GM12878 (cell line): ENCODE measurements at regions not wholly inside any gene's neighbourhood (a gene's known extent, or its start where the extent isn't known, plus 50 kb on each side); places are given as distances from the start of the nearest gene placed in this dataset.

Source experiments
- ATAC-seq: fragments of 200-7000 bp; cut with Tn5 transposase; 3 replicates; pipeline ENCODE4 v1.9.1; 2020; ENCODE audit warnings: mild to moderate bottlenecking, moderate library complexity
- BruUV-seq: library from RNA; stranded (reverse); fragments of 400-500 nt; replicated peaks from 2 replicates; lab custom pipeline; 2021; lab: Mats Ljungman, UMichigan
- CTCF ChIA-PET: fragments of 300-600 bp; sonication (Branson Sonifier 250); formaldehyde crosslinking; extraction: SDS; loops from one replicate; lab custom pipeline; 2021; ENCODE audit warnings: inconsistent platforms; lab: Yijun Ruan, JAX
- POLR2A ChIA-PET: fragments of 350-600 bp; formaldehyde crosslinking; extraction: SDS; loops from one replicate; lab custom pipeline; 2021; ENCODE audit warnings: inconsistent platforms; lab: Charles Lee
- RAD21 ChIA-PET: fragments of 300-600 bp; sonication (Branson Sonifier 250); formaldehyde crosslinking; loops from one replicate; lab custom pipeline; 2023; ENCODE audit warnings: antibody characterized with exemption; ENCODE audit not compliant: unreplicated experiment; lab: Charles Lee
- SMC1A ChIA-PET: fragments of 300-600 bp; sonication (Branson Sonifier 250); formaldehyde crosslinking; loops from one replicate; lab custom pipeline; 2023; ENCODE audit not compliant: unreplicated experiment, uncharacterized antibody; lab: Charles Lee
- DNase-seq: peaks from one replicate; pipeline ENCODE4 v3.0.0-alpha.2; 2011; ENCODE audit warnings: low read depth, low spot score
- FAIRE-seq: peaks from 3 replicates; lab custom pipeline; 2011; peaks lifted over from hg19 to GRCh38; lab: Jason Lieb, UNC
- H2AFZ ChIP-seq: 2 replicates; pipeline ENCODE4 v1.6.0; 2011; ENCODE audit warnings: low read depth, low read length, control low read depth; ENCODE audit not compliant: control insufficient read depth
- H3K27ac ChIP-seq: 2 replicates; pipeline ENCODE4 v1.5.1; 2011; ENCODE audit warnings: control low read depth; ENCODE audit not compliant: control insufficient read depth, insufficient read depth
- H3K27me3 ChIP-seq, 2 experiments: replicated peaks in 1 of 2; 2 replicates each; pipeline versions ENCODE4 v1.6.0 to v1.6.1; 2011; ENCODE audit warnings: low read length in 1 of 2; ENCODE audit not compliant: control insufficient read depth in 2 of 2, insufficient read depth in 2 of 2
- H3K36me3 ChIP-seq, 2 experiments: 2 replicates each; pipeline ENCODE4 v1.5.1; 2011; ENCODE audit warnings: low read length in 1 of 2; ENCODE audit not compliant: control insufficient read depth in 2 of 2, insufficient read depth in 2 of 2
- H3K4me1 ChIP-seq: 2 replicates; pipeline ENCODE4 v1.6.1; 2011; ENCODE audit warnings: mild to moderate bottlenecking, low read length, moderate library complexity, mixed read lengths; ENCODE audit not compliant: control insufficient read depth, insufficient read depth
- H3K4me2 ChIP-seq: 2 replicates; pipeline ENCODE4 v1.6.0; 2011; ENCODE audit warnings: control low read depth; ENCODE audit not compliant: control insufficient read depth, insufficient read depth
- H3K4me3 ChIP-seq: fragments of 200-600 bp; sonication (generic); 2 replicates; pipeline ENCODE4 v1.5.1; 2016
- H3K79me2 ChIP-seq: 2 replicates; pipeline ENCODE4 v1.6.0; 2011; ENCODE audit warnings: low read length; ENCODE audit not compliant: control insufficient read depth, insufficient read depth
- H3K9ac ChIP-seq: 2 replicates; pipeline ENCODE4 v1.8.0; 2011; ENCODE audit warnings: low read length, control low read depth, mixed read lengths; ENCODE audit not compliant: control insufficient read depth, insufficient read depth
- H3K9me3 ChIP-seq: replicated peaks from 3 replicates; pipeline ENCODE4 v1.5.1; 2011; ENCODE audit warnings: mild to moderate bottlenecking, low read length; ENCODE audit not compliant: control insufficient read depth, insufficient read depth
- H4K20me1 ChIP-seq: 2 replicates; pipeline ENCODE4 v1.6.0; 2011; ENCODE audit not compliant: control insufficient read depth, insufficient read depth
- CEBPB ChIP-seq, 2 experiments: fragments of 150-350 bp in 1 of 2; IDR thresholded peaks; 2 replicates each; pipeline ENCODE4 v1.6.1; 2012 to 2014; ENCODE audit warnings: low read depth in 2 of 2, low read length in 2 of 2, borderline replicate concordance in 1 of 2, inconsistent platforms in 1 of 2
- CEBPZ ChIP-seq: fragments of 150-350 bp; IDR thresholded peaks from 2 replicates; pipeline ENCODE4 v1.6.1; 2016; ENCODE audit warnings: low read depth, low read length
- ESRRA ChIP-seq: IDR thresholded peaks from 2 replicates; pipeline ENCODE4 v1.6.1; 2012; ENCODE audit warnings: mild to moderate bottlenecking, low read length, improper control_type of control experiment
- HDAC2 ChIP-seq: fragments of 200-600 bp; sonication (generic); IDR thresholded peaks from 2 replicates; pipeline ENCODE4 v1.6.1; 2017
- IRF4 ChIP-seq: IDR thresholded peaks from 2 replicates; pipeline ENCODE4 v1.6.1; 2011; ENCODE audit warnings: low read depth, low read length
- PAX8 ChIP-seq: fragments of 450-650 bp; IDR thresholded peaks from 2 replicates; pipeline ENCODE4 v1.6.1; 2017; ENCODE audit warnings: mild to moderate bottlenecking, moderate library complexity
- POU2F2 ChIP-seq: IDR thresholded peaks from 3 replicates; pipeline ENCODE4 v1.6.1; 2011; ENCODE audit warnings: low read depth, mild to moderate bottlenecking, low read length, borderline replicate concordance
- RFX5 ChIP-seq: IDR thresholded peaks from 2 replicates; pipeline ENCODE4 v1.6.1; 2011; ENCODE audit warnings: low read depth, low read length, improper control_type of control experiment
- SMAD1 ChIP-seq: fragments of 450-650 bp; IDR thresholded peaks from 2 replicates; pipeline ENCODE4 v1.6.1; 2018; ENCODE audit warnings: mild to moderate bottlenecking, low read depth; ENCODE audit not compliant: partially characterized antibody
- SMC3 ChIP-seq: IDR thresholded peaks from 2 replicates; pipeline ENCODE4 v1.6.1; 2011; ENCODE audit warnings: low read length, improper control_type of control experiment, borderline replicate concordance
- SP1 ChIP-seq: IDR thresholded peaks from one replicate; pipeline ENCODE4 v1.6.1; 2011; ENCODE audit warnings: low read depth, low read length
- TBL1XR1 ChIP-seq: IDR thresholded peaks from 2 replicates; pipeline ENCODE4 v1.6.1; 2012; ENCODE audit warnings: low read depth, low read length, improper control_type of control experiment
- ZNF217 ChIP-seq: fragments of 450-650 bp; IDR thresholded peaks from 2 replicates; pipeline ENCODE4 v1.6.1; 2017; ENCODE audit warnings: antibody characterized with exemption, mild to moderate bottlenecking
- ZNF384 ChIP-seq: IDR thresholded peaks from 2 replicates; pipeline ENCODE4 v1.6.1; 2012; ENCODE audit warnings: low read depth, mild to moderate bottlenecking, low read length, improper control_type of control experiment, borderline replicate concordance
- ZNF622 ChIP-seq: fragments of 450-650 bp; IDR thresholded peaks from 2 replicates; pipeline ENCODE4 v1.6.1; 2017; ENCODE audit warnings: mild to moderate bottlenecking, inconsistent platforms
- WGBS: methylation state at CpG from one replicate; pipeline ENCODE4 v1.1.6; 2016; ENCODE audit warnings: low lambda C conversion rate; ENCODE audit not compliant: insufficient replicate concordance, insufficient coverage; ENCODE audit errors: missing lambda C conversion rate; 5-methylcytosine and 5-hydroxymethylcytosine counted together
- in situ Hi-C: fragments of 300-500 bp; cut with MboI; formaldehyde crosslinking; loops from 9 replicates; pipeline ENCODE4 v1.14.3; 2018; ENCODE audit warnings: mixed read lengths
- intact Hi-C: fragments of 100-400 bp; cut with micrococcal nuclease; formaldehyde crosslinking; loops from one replicate; pipeline ENCODE4 v1.14.2; 2022; ENCODE audit not compliant: unreplicated experiment
- TF ChIP-seq, protein P1 (sequence below): fragments of 450-650 bp; IDR thresholded peaks from 2 replicates; pipeline ENCODE4 v1.6.1; 2017; ENCODE audit warnings: antibody characterized with exemption, mild to moderate bottlenecking, moderate library complexity
- TF ChIP-seq, protein P2 (sequence below): fragments of 450-650 bp; IDR thresholded peaks from 2 replicates; pipeline ENCODE4 v1.6.1; 2017; ENCODE audit warnings: mild to moderate bottlenecking

DNA sequence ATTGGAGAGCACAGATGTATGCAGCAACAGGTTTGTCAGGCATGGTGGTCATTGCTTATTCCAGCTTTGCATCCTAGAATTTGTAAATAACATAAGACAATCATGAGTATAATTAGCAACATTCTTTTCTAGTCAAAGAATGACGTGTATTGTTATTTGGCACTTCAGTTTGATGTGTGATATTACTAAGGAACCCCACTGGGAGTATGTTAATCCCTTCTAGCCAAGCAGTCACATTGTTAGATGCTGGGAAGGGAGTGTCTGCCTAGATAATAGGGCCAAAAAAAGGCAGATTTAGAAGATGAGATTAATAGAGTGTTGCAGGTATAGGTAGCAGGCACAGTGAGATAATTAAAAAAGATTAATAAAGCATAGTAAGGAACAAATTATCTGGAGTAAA lies 159.2 kb upstream of the WDFY3 start:
- no peak overlapping the region for H2AFZ ChIP-seq
- in situ Hi-C loops: no loop called here
- no peak overlapping the region for H3K4me3 ChIP-seq
- no TSS peak for BruUV-seq
- ATAC-seq (no peak), DNase-seq (no peak), FAIRE-seq (no peak)
- POLR2A ChIA-PET: no interaction called here
- no peaks in the 10 kb centered on the region for H3K9me3 ChIP-seq
- WGBS: 0% methylated on average over 1 of the region's 1 CpG
- H3K4me1 ChIP-seq: no peaks in the 10 kb centered on the region
- CTCF ChIA-PET: no interaction called here
- RAD21 ChIA-PET: no interaction called here
- H3K79me2 ChIP-seq: no peaks in the 10 kb centered on the region
- TF ChIP-seq, protein P1, sequence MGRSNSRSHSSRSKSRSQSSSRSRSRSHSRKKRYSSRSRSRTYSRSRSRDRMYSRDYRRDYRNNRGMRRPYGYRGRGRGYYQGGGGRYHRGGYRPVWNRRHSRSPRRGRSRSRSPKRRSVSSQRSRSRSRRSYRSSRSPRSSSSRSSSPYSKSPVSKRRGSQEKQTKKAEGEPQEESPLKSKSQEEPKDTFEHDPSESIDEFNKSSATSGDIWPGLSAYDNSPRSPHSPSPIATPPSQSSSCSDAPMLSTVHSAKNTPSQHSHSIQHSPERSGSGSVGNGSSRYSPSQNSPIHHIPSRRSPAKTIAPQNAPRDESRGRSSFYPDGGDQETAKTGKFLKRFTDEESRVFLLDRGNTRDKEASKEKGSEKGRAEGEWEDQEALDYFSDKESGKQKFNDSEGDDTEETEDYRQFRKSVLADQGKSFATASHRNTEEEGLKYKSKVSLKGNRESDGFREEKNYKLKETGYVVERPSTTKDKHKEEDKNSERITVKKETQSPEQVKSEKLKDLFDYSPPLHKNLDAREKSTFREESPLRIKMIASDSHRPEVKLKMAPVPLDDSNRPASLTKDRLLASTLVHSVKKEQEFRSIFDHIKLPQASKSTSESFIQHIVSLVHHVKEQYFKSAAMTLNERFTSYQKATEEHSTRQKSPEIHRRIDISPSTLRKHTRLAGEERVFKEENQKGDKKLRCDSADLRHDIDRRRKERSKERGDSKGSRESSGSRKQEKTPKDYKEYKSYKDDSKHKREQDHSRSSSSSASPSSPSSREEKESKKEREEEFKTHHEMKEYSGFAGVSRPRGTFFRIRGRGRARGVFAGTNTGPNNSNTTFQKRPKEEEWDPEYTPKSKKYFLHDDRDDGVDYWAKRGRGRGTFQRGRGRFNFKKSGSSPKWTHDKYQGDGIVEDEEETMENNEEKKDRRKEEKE: no peak
- TF ChIP-seq RFX5 (no peak), IRF4 (no peak), TBL1XR1 (no peak), CEBPB (IDR thresholded peaks at IDR 0.05; ENCODE audit: borderline replicate concordance in 1 of 2, low read depth in 2 of 2, low read length in 2 of 2) (no peak), HDAC2 (no peak), PAX8 (no peak), ZNF622 (no peak), CEBPZ (no peak), ESRRA (no peak), SMC3 (no peak), ZNF384 (no peak), SP1 (no peak), POU2F2 (no peak), SMAD1 (no peak), ZNF217 (no peak)
- TF ChIP-seq, protein P2, sequence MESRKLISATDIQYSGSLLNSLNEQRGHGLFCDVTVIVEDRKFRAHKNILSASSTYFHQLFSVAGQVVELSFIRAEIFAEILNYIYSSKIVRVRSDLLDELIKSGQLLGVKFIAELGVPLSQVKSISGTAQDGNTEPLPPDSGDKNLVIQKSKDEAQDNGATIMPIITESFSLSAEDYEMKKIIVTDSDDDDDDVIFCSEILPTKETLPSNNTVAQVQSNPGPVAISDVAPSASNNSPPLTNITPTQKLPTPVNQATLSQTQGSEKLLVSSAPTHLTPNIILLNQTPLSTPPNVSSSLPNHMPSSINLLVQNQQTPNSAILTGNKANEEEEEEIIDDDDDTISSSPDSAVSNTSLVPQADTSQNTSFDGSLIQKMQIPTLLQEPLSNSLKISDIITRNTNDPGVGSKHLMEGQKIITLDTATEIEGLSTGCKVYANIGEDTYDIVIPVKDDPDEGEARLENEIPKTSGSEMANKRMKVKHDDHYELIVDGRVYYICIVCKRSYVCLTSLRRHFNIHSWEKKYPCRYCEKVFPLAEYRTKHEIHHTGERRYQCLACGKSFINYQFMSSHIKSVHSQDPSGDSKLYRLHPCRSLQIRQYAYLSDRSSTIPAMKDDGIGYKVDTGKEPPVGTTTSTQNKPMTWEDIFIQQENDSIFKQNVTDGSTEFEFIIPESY: no peak
- no peaks in the 10 kb centered on the region for H3K36me3 ChIP-seq
- no peak overlapping the region for H3K27ac ChIP-seq
- H3K9ac ChIP-seq: no peak overlapping the region
- H4K20me1 ChIP-seq: no peaks in the 10 kb centered on the region
- no peak overlapping the region for H3K4me2 ChIP-seq
- SMC1A ChIA-PET: no interaction called here
- intact Hi-C loops: no loop called here
- H3K27me3 ChIP-seq: no peaks in the 10 kb centered on the region
